ENCODE measurements at regions not wholly inside any gene's neighbourhood (a gene's known extent, or its start where the extent isn't known, plus 50 kb on each side); places are given as distances from the start of the nearest gene placed in this dataset.

DNA sequence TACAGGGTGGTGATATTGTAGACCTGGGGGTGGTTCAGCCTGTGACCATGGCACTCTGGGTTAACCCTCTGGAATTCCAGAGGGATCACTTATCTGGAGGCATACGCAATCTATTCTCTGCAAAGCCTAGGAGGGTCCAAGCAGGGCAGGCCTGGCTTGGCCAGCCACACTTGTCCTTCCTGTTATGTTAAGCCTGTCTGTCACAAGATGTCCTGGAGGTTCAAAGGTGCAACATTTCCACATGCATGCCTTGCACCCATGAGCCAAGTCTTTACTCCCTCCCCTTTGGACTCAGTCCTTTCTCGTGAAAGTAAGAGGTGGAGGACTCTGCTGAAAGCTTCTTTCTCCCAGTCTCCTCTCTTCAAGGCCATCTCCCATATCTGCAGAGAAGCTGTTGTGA, 345.1 kb downstream of the HHIPL2 start:
- TF ChIP-seq POLR2A (IDR thresholded peaks at IDR 0.05), result no peak
- TF ChIP-seq, protein P1, sequence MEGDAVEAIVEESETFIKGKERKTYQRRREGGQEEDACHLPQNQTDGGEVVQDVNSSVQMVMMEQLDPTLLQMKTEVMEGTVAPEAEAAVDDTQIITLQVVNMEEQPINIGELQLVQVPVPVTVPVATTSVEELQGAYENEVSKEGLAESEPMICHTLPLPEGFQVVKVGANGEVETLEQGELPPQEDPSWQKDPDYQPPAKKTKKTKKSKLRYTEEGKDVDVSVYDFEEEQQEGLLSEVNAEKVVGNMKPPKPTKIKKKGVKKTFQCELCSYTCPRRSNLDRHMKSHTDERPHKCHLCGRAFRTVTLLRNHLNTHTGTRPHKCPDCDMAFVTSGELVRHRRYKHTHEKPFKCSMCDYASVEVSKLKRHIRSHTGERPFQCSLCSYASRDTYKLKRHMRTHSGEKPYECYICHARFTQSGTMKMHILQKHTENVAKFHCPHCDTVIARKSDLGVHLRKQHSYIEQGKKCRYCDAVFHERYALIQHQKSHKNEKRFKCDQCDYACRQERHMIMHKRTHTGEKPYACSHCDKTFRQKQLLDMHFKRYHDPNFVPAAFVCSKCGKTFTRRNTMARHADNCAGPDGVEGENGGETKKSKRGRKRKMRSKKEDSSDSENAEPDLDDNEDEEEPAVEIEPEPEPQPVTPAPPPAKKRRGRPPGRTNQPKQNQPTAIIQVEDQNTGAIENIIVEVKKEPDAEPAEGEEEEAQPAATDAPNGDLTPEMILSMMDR (IDR thresholded peaks at IDR 0.05), result no peak
- no peak for TF ChIP-seq POLR2AphosphoS5 (IDR thresholded peaks at IDR 0.05)
